ENCODE measurements at regions not wholly inside any gene's neighbourhood (a gene's known extent, or its start where the extent isn't known, plus 50 kb on each side); places are given as distances from the start of the nearest gene placed in this dataset.
"Not testable (repeated sequence)": the region's sequence is repeated elsewhere in the genome, so short reads cannot be mapped to it uniquely, and the experiment has no call there.

DNA sequence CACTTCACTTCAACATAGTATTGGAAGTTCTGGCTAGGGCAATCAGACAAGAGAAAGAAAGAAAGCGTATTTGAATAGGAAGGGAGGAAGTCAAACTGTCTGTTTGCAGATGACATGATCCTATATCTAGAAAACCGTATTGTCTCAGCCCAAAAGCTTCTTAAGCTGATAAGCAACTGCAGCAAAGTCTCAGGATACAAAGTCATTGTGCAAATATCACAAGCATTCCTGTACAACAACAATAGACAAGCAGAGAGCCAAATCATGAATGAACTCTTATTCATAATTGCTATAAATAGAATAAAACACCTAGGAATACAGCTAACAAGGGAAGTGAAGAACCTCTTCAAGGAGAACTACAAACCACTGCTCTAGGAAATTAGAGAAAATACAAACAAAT lies 473.9 kb upstream of the SOX9 start:
- TF ChIP-seq CTCF (conservative IDR thresholded peaks at IDR 0.05; ENCODE audit: low read length); EZH2phosphoT487 (IDR thresholded peaks at IDR 0.05; ENCODE audit: borderline replicate concordance): not testable (repeated sequence)

All from Loucy (cell line).